ENCODE measurements at regions not wholly inside any gene's neighbourhood (a gene's known extent, or its start where the extent isn't known, plus 50 kb on each side); places are given as distances from the start of the nearest gene placed in this dataset.

DNA sequence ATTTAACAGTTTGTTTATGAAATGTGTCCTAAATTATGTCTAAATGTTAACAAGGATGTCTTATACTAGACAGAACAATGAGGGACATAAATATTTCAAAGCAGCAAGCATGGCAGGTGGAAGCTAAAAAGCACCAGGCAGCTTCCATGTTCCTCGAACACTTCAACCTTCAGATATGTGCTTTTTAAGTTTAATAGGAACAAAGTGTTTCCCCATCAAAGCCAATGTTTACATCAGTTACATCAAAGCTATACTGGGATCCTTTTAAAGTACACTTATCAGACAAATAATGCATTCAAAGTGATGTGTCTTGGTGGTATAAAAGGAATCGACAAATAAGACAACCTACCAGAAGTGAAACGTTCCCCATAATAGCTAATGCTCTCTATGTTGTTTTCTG, 2841.1 kb upstream of the PCDH20 start:
- TF ChIP-seq, protein P1, sequence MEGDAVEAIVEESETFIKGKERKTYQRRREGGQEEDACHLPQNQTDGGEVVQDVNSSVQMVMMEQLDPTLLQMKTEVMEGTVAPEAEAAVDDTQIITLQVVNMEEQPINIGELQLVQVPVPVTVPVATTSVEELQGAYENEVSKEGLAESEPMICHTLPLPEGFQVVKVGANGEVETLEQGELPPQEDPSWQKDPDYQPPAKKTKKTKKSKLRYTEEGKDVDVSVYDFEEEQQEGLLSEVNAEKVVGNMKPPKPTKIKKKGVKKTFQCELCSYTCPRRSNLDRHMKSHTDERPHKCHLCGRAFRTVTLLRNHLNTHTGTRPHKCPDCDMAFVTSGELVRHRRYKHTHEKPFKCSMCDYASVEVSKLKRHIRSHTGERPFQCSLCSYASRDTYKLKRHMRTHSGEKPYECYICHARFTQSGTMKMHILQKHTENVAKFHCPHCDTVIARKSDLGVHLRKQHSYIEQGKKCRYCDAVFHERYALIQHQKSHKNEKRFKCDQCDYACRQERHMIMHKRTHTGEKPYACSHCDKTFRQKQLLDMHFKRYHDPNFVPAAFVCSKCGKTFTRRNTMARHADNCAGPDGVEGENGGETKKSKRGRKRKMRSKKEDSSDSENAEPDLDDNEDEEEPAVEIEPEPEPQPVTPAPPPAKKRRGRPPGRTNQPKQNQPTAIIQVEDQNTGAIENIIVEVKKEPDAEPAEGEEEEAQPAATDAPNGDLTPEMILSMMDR (IDR thresholded peaks at IDR 0.05; ENCODE audit: insufficient read depth, low read length, poor library complexity, severe bottlenecking) = no peak
- no peak for TF ChIP-seq EZH2phosphoT487 (conservative IDR thresholded peaks at IDR 0.05; ENCODE audit: low read length)

Measured in SU-DHL-6 (cell line).